Tibial nerve (tissue), 4 donors: ENCODE measurements at regions not wholly inside any gene's neighbourhood (a gene's known extent, or its start where the extent isn't known, plus 50 kb on each side); places are given as distances from the start of the nearest gene placed in this dataset.

Experiments used
- CTCF ChIP-seq, 5 experiments: fragments of 200-600 bp in 3 of 5; fragments of 450-650 bp in 2 of 5; sonication (generic) in 3 of 5; IDR thresholded peaks; one replicate each; pipeline ENCODE4 v1.5.1; 2016 to 2019; ENCODE audit warnings: antibody characterized with exemption in 5 of 5, mild to moderate bottlenecking in 3 of 5, moderate library complexity in 2 of 5
- EP300 ChIP-seq, 2 donors: sonication (generic); formaldehyde crosslinking; IDR thresholded peaks; one replicate each; pipeline ENCODE4 v1.6.1; 2017; ENCODE audit warnings: antibody characterized with exemption in 2 of 2, mild to moderate bottlenecking in 1 of 2

- TF ChIP-seq CTCF (IDR thresholded peaks at IDR 0.05) (no peak), EP300 (IDR thresholded peaks at IDR 0.05) (no peak)
Measured at GRCh38 chr15:85926834-85927233, 132.1 kb upstream of the KLHL25 start.
